ENCODE measurements at regions not wholly inside any gene's neighbourhood (a gene's known extent, or its start where the extent isn't known, plus 50 kb on each side); places are given as distances from the start of the nearest gene placed in this dataset.

DNA sequence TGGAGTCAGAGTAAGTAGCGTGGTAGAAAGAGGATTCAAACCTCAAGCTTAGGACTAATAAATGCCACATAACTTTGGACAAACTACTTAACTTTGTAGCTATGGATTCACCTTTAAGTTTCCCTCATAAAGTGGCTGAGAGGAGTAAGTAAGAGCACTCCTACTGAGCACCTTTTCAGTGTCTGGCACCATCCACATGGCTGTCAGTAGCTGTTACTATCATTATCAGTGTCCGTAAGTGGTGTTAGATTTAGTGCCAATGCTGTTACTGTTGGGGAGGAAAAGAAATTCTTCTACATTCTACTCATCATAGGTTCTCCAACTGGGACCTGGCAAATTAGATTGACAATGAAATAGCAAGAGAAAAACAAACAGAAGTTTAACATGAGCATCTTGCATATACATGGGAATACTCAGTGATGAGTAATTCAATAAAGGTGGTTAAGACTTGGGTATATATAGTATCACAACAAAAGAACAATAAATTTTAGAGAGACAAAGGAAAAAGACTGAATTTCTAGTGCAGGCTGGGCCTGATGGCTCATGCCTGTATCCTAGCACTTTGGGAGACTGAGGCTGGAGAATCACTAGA lies 165.6 kb upstream of the NBEA start:
- DNase-seq = no peak

DNA sequence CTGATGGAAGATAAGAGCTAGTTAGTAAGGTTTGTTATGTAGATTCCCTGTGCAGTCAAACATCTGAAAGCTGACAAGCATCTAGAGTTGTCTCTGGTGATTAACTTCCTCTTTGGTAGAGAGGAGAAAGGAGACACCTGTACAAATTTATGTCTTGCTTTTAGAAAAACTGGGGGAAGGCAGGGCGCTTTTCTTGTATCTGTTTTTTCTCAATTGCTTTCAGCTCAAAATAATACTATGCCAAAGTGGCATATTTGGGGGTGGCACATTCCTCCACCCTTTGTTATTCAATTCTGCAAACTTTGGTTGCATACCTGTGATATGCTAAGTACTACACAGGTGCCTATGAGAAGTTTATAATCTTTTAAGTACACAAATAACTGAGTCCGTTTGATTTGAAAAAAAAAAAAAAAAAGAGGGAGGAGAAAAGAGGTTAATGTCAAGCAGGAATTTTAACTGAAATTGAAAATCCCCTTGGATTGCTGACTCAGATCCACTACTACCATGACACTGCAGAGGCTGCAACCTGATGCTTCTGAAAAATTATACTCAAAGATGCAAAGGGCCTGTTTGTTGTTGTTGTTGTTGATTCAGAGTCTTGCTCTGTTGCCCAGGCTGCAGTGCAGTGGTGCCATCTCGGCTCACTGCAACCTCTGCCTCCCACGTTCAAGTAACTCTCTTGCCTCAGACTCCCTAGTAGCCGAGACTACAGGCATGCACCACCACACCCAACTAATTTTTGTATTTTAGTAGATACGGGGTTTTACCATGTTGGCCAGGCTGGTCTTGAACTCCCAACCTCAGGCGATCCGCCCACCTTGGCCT lies 164.8 kb upstream of the NBEA start:
- no peak for DNase-seq

DNA sequence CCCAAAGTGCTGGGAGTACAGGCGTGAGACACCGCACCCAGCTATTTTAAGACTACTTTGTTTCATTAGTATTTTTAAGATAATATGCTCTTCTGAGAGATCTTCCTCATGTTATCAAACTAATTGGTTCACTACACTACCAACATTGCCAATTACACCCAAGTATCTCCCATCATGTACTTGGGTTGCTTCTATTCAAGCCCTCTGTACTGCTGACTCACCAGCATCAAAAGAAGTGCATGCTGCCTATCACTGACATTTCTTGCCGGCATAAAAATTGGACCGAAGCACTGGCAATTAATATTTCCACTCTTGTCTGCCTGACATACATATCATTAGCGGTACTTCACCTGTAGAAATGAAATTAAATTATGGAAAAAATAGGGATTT lies 164.2 kb upstream of the NBEA start:
- DNase-seq = no peak

DNA sequence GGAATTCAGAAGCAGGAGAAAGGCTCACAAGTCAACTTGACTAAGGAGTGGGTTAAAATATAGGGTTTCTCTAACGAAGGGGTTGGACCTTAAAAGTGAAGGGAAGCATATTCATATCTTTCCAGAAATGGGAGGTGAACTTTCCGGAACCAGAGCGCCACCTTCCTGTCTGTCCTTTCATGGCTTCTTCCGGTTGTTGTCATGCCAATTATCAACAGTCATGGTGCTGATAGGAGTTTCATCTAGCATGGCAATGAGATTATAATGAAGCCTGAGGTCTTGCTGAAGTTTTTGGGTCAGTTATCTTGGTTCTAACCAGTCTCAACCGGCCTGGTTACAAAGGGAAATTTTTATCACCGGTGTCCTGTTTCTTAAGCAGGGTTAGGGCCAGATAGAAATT lies 162.9 kb upstream of the NBEA start:
- DNase-seq = no peak

DNA sequence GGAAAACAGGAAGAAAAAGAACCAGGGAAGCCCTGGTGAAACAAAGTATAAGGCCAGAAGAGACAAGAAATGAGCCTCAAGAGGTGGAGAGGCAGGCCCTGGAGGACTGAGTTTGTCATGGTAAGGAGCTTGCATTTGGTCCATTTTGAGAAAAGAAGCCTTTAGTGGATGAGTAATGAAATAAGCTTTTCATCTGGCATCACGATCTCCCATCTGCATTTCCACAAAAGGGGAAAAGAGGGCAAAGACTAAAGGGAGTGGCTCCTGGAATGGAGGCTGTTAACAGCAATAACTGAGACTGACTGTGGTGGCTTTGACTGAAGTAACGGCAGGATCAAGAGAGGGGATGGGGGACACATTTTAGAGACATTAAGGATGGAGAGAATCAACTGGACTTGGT lies 148.8 kb upstream of the NBEA start:
- no peak for DNase-seq

DNA sequence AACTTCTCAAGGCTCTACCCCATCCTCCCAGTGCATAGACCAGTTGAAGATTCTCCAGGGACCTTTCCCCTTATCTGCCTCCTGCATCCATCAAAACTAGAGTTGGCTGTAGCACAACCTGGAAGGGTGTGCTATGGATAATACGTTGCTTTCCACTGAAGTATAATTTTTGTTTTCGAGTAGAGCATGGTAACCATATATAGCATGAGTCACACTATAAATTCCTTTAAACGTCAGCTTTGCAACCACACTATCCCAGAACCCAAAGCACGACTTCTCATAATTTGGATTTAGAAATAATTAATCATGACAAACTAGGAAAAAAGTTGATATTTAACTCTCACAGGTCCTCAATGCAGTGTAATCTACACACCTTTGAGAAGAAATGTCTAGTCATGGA lies 138.3 kb upstream of the NBEA start:
- no peak for DNase-seq

DNA sequence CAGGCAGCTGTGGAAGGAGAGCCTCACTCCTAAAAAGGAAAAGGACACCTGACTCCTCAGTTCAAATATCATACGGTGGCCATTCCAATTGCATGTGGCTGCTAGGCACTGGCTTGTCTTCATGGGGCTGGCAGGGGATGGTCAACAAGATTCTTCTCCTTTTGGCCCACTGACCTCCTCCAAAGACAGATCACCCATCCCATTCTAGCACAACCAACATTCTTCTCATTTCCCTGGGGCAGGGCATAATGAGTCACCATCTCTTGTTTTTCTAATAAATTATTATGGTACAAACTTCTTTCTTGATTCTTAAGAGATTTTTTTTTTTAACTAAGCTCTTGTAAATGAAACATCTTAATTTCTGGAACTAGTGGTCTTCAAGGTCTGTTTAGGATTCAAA lies 136.7 kb upstream of the NBEA start:
- no peak for DNase-seq

DNA sequence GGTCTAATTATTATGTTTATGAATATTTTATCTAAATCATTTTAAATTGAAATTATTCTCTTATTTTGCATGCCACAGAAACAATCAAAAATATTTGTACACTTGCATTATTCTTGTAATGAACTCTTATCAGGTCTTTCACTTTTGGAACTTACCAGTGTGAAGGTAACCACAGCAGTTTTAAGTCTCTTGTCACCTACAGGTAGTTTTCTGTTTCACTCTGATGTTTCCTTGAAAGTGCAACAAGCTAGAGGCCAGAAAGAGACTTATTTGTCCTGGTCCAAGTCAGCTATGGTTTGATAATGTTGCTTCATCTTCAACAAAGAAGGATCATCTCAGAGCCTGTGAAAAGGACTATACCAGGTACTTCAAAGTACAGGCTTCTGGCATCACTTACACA lies 133.4 kb upstream of the NBEA start:
- no peak for DNase-seq

DNA sequence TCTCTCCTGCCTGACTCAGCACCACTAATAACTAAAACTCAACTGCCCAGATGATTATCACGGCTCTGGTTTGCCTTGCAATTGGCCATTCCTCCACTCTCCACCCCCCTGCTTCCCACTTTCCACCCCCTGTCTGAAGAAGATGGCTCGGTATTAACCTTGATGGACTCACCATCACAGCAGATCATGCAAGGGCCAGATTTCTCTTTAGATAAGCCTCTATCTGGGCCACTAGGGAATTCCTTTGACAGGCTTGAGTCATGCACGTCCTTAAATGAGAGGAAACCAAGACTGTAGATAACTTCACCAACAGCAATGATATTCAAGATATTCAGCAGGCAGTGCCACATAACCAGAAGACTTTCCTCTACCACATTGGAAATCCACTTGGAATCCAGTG lies 131.1 kb upstream of the NBEA start:
- DNase-seq = no peak

DNA sequence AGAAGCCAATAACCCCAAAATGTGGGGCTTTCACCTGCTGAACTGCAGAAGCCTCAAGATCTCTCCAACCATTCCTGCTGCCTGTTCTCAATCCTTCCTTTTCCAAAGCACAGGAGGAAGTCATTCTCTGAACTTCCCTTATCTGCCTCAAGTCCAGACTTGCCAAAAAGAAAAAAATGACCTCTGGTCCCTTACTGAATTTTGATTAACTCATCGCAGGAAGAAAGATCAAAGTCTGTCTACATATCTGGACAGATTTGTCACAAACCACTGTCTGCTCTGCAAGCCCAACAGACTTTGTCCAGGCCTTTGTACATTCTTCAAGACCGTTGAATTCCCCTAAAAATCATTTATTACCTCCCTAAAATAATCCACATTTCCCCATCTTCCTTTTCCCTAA lies 126.5 kb upstream of the NBEA start:
- no peak for DNase-seq

DNA sequence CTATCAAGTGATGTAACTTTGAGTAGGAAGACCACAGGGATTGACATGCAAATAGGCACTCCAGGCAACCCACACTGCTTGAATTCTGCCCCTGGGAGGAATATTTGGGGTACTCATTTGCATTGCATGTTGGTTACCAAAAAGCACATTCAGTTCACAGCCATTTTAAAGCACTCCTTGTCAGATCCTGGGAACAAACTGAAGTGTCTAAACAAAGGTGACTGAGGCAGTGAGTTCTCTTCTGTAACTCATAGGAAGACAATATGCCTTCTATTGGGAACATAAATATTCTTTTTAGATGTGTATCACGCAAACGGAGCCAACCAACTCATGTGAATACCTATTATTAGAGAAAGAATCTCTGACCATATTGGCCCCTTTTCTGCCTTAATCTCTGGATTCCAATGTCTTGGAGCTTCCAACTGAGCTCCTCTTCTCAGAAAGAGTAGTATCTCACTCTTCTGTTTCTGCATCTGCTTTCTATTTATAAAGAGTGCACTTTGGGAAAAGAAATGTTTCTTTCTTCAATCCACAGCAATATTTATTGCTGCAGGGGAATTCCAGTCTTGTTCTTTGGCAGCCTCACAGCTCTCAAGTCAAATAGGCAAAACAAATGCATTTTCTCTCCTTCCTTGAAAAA lies 125.7 kb upstream of the NBEA start:
- DNase-seq = no peak

DNA sequence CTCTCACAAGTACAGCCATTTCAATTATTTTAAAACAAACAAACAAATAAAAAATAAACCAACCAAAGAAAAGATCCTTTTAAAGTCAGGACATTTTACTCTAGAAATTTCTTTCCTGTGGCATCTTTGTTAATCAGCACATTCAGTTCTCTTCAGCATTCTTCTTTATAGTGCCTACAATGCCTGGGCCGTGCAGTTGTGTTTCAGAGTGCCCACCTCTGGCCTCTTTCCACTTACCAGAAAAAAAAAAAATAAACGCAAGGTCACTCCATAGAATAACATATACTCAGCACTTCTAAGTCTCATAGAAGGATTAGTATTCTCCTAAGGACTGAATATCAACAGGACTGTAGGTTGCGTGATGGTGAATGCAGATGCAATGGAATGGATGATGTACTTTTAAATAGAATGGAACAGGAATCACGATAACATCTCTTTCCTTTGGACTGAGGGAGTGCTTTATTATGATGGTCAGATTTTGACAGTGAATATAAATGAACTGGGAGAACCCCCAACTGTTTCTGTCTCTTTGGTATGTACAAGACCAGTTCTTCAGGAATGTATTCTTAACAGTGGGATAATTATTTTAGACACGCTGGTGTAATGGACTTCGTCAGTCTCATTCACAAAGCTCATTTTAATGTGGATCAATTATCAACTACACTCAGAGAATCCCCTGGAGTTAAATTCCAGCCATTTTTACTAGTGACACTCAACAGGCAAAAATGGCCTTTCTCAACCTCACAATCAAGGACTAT lies 125.0 kb upstream of the NBEA start:
- no peak for DNase-seq

DNA sequence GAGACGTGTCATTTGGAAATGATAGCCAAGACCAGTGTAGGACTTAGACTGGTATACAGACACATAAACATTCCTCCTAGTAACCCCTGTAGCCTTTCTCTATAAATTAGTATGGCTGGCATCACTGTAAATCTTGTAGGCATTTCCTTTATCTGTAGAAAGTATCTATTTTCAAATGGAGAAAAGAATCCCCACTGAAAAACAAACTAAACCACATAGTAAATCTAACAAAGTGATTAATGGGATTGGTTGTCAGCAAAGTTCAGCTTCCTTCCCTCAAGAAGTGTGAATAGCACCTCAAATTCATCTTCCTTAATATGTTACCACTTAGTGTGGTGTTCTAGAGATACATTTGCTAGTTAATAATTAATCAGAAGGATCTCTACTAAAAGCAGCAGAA lies 119.4 kb upstream of the NBEA start:
- no peak for DNase-seq

DNA sequence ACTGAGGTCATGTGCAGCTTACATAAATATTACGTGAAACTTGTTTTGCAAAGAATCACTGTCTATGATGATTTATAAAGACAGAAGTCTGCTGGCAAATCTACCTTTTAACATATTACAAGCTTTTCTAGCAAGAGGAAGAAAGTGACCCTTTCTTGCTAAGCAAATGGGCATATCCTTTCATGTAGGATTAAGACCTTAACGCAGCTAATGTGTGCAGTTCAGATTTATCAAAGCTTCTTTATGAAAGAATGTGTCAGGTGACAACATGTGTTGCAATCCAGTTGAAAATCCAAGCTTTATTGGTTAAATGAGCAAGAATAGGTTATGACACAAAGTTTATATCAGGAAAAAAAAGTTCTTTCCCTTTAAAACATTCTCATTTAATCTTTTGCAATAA lies 115.6 kb upstream of the NBEA start:
- no peak for DNase-seq

DNA sequence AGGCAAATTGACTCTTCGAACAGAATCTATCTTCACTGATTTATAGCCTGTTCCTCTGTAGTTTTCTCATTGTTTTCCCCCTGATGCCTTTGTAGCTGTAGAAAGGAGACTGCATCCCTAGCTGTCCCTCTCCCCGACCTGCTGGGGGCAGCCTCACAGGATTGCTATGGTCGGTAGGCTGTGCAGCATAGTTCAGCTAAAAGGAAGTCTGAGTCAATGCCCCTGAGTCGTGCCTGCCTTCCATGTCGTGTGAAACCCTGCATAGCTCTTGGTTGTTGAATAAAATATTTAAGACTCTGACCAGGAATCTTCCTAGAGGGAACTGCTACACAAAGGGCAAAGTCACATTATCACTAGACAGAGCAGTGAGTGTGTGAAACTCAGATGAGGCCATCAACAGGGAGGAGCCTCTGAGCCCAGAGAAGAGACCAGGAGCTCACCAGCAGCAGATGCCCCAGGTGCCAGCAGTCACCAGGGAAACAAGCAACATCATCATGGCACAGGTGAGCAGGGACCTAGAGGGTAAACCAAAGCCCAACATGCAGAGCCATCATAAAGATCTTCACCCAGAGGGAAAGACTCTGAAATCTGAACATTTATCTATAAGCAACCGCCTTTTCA lies 108.4 kb upstream of the NBEA start:
- no peak for DNase-seq

DNA sequence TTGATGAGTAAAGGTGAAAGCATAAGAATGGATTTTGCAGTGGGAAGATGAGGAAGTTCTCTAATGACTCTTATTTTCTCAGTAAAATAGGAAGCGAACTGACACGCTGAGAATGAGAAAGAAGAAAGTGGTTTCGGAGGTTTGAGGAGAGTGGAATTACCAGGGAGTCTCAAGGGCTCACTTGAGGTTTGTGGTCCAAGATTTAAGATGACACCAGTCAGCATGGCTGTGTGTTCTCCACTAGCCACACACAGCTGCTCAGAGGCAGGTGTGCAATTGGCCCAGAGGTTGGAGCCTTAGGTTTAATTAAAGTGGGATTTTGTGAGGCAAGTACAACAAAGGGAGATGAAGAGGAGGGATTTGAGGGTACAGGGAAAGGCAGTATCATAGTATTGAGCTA lies 99.6 kb upstream of the NBEA start:
- no peak for DNase-seq

DNA sequence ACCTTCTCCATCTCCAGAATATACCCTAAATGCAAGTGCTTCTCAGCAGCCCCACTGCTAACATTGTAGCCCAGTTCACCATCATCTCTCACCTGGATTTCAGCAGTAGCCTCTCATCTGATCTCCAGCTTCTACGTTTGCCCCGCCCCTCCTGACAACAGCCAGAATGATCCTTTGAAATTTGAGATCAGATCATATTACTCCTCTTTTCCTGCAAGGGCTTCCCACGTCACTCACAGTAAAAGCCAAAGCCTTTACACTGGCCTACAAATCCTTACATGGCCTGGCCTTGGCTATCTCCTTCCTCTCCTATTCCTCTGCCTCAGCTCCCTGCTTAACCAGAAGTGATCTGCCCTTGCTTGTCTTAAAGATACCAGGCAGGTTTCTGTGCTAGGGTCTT lies 94.3 kb upstream of the NBEA start:
- DNase-seq = no peak

DNA sequence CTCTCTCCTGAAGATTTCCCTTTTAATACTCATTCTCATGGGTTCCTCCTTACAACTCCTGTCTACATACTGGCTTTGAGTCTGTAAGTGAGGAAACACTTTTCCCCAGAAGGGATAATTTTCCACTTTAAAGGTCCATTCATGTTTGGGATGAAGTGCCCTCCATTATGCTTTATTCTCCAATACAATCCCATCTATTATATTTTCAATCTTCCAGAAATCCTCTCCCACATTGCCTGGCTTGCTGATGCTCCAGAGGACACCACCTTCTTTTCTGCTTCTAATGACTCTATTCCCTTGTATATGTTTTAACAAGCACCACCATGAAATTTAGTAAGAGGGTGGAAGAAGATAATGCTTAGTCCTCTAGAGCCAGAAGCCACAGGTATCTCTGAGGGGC lies 92.7 kb upstream of the NBEA start:
- DNase-seq = no peak

DNA sequence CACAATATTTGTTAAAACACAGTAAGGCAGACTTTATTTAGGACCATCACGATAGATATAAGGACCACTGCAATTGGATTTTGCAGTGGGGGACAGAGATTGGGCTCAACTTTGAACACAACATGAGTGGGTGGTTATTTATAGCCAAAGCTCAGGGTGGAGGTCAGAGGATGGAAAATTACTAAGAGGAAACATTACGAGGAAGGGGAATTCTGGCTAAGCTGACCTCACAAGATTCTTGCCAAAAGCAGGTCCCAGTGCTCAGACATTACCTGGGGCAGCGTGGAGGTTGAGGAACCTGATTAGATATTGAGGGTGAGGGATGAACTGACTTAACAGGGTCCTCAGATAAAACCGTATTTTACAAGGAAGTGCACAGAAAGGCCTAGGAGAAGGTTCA lies 88.9 kb upstream of the NBEA start:
- DNase-seq = no peak

DNA sequence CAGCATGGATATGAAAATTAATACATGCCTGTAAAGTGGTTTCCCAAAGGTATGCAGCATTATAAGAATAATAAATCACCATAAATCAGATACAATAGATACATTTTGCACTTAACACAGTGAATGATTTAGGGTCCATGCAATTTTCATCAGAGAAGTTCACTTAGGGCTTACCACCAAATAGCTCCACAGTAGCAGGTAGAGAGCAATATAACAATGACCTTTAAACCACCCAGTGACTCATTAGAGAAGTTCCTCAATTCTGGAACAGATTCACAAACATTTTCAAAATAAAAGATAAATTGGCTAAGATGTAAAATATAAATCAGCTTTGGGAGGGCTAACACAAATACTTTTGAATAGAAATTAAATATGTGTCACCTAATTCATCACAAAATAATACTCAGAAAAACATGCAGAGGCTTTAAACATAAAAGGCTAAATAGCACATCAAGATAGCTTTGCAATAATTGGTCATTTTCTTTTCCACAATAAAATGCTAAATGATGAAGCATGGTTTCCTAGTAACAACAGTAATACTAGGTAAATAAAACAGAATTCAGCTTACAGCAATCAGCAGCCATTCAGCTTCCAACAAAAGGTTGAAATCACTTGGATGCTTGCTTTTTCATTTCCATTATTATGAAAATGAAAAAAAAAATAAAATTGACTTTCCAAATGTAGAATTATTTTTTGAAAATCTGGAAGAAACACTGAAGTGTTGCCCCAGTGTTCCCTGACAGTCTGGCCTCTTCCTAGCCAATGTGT lies 84.3 kb upstream of the NBEA start:
- DNase-seq = no peak

DNA sequence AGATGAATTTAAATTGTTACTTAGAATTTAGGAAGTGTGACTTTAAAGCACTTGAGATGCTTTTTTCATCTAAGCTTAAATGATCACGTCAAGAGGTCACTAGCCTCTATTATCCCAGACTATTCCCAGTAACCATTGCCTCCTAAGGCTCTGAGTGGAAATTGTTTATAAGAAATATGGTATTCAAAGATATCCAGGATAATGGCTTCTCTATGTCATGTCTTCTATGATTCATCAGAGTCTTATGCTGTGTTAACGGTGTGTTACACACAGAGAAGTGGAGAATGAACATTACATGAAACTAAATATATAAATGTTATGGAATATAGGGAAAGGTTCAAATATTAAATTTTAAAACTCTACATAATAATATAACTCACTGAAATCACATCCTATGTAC lies 79.8 kb upstream of the NBEA start:
- no peak for DNase-seq

DNA sequence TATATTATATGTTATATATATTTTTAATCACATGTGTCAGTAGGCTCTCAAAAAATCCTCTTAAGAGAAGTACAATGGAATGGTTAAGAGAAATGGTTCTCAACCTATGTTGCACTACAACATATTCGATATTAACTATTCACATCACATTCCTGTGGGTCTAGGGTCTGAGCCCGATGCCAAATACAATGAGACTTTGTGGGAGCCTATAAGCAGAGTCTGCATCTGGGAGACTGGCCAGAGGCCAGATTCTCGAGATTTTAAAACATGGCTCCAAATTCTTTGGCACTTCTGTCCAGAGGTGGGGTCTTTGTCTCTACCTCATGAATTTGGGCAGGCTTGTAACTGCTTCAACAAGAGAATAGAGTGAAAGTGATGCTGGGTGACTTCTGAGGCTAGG lies 79.4 kb upstream of the NBEA start:
- no peak for DNase-seq

Data from activated naive CD4-positive, alpha-beta T cell treated with anti-CD3 and anti-CD28 coated beads, Interleukin-2, amount 50 U/mL, for 16 hours (primary cell).